ENCODE measurements at regions not wholly inside any gene's neighbourhood (a gene's known extent, or its start where the extent isn't known, plus 50 kb on each side); places are given as distances from the start of the nearest gene placed in this dataset.

GRCh38 chr12:93180566-93180965 is 197.2 kb upstream of the NUDT4 start:
- no peak for DNase-seq

GRCh38 chr12:93181409-93181965 is 196.2 kb upstream of the NUDT4 start:
- DNase-seq = no peak

GRCh38 chr12:93183940-93184671 is 193.6 kb upstream of the NUDT4 start:
- DNase-seq = no peak

GRCh38 chr12:93184672-93185368 is 192.9 kb upstream of the NUDT4 start:
- no peak for DNase-seq

GRCh38 chr12:93185369-93185741 is 192.4 kb upstream of the NUDT4 start:
- DNase-seq = no peak

- DNase-seq = no peak
Measured at GRCh38 chr12:93186131-93186530, 191.6 kb upstream of the NUDT4 start.

GRCh38 chr12:93186621-93187020 is 191.1 kb upstream of the NUDT4 start:
- DNase-seq = no peak

- no peak for DNase-seq
Measured at GRCh38 chr12:93191423-93191822, 186.3 kb upstream of the NUDT4 start.

- DNase-seq = no peak
Measured at GRCh38 chr12:93191956-93192355, 185.8 kb upstream of the NUDT4 start.

- DNase-seq = no peak
Measured at GRCh38 chr12:93192878-93193277, 184.8 kb upstream of the NUDT4 start.

- DNase-seq = no peak
Measured at GRCh38 chr12:93195511-93195910, 182.2 kb upstream of the NUDT4 start.

- DNase-seq = no peak
Measured at GRCh38 chr12:93197067-93197593, 180.6 kb upstream of the NUDT4 start.

GRCh38 chr12:93198086-93198485 is 179.6 kb upstream of the NUDT4 start:
- no peak for DNase-seq

GRCh38 chr12:93199831-93200236 is 177.9 kb upstream of the NUDT4 start:
- DNase-seq = no peak

GRCh38 chr12:93200291-93200917 is 177.3 kb upstream of the NUDT4 start:
- no peak for DNase-seq

- DNase-seq = no peak
Measured at GRCh38 chr12:93201990-93202389, 175.7 kb upstream of the NUDT4 start.

- no peak for DNase-seq
Measured at GRCh38 chr12:93202688-93203087, 175.0 kb upstream of the NUDT4 start.

GRCh38 chr12:93203361-93203760 is 174.4 kb upstream of the NUDT4 start:
- no peak for DNase-seq

GRCh38 chr12:93204896-93205295 is 172.8 kb upstream of the NUDT4 start:
- no peak for DNase-seq

- DNase-seq = no peak
Measured at GRCh38 chr12:93205361-93205760, 172.4 kb upstream of the NUDT4 start.

GRCh38 chr12:93208011-93208410 is 169.7 kb upstream of the NUDT4 start:
- DNase-seq = no peak

- no peak for DNase-seq
Measured at GRCh38 chr12:93214523-93215289, 163.0 kb upstream of the NUDT4 start.

GRCh38 chr12:93215290-93215678 is 162.4 kb upstream of the NUDT4 start:
- no peak for DNase-seq

Measured in stimulated activated CD4-positive, alpha-beta T cell treated with anti-CD3 and anti-CD28 coated beads, Interleukin-4, amount 100 ng/mL, for 4 hours (primary cell).